ENCODE measurements at regions not wholly inside any gene's neighbourhood (a gene's known extent, or its start where the extent isn't known, plus 50 kb on each side); places are given as distances from the start of the nearest gene placed in this dataset.

- TF ChIP-seq CTCF (IDR thresholded peaks at IDR 0.05) (no peak), POLR2A (IDR thresholded peaks at IDR 0.05) (no peak), POLR2AphosphoS5 (IDR thresholded peaks at IDR 0.05) (no peak)
Measured at GRCh38 chr2:8324164-8324856, 357.5 kb upstream of the ID2 start.
